GM23338 (cell line): ENCODE measurements at regions not wholly inside any gene's neighbourhood (a gene's known extent, or its start where the extent isn't known, plus 50 kb on each side); places are given as distances from the start of the nearest gene placed in this dataset.

ENCODE experiments used
- ATAC-seq: fragments of 200-7000 bp; cut with Tn5 transposase; 3 replicates; pipeline ENCODE4 v1.9.1; 2020
- DNase-seq: peaks from one replicate; pipeline ENCODE4 v3.0.0-alpha.2; 2015; ENCODE audit warnings: low spot score
- H2AFZ ChIP-seq: fragments of 200-600 bp; sonication (generic); 2 replicates; pipeline ENCODE4 v1.8.0; 2016; ENCODE audit warnings: antibody characterized with exemption, mild to moderate bottlenecking, moderate library complexity
- H3F3A ChIP-seq: fragments of 200-600 bp; sonication (generic); replicated peaks from 2 replicates; pipeline ENCODE4 v1.8.0; 2017; ENCODE audit warnings: antibody characterized with exemption, mixed run types, low read depth
- H3K27ac ChIP-seq: fragments of 200-600 bp; sonication (generic); 2 replicates; pipeline ENCODE4 v1.6.1; 2016; ENCODE audit warnings: low read depth
- H3K27me3 ChIP-seq: fragments of 200-600 bp; sonication (generic); 2 replicates; pipeline ENCODE4 v1.8.0; 2016; ENCODE audit warnings: mild to moderate bottlenecking, mixed run types, moderate library complexity; ENCODE audit not compliant: insufficient read depth
- H3K36me3 ChIP-seq: fragments of 200-600 bp; sonication (generic); 2 replicates; pipeline ENCODE4 v1.8.0; 2016; ENCODE audit warnings: mild to moderate bottlenecking; ENCODE audit not compliant: insufficient read depth
- H3K4me1 ChIP-seq: fragments of 200-600 bp; sonication (generic); 2 replicates; pipeline ENCODE4 v1.8.0; 2016; ENCODE audit warnings: mild to moderate bottlenecking, moderate library complexity; ENCODE audit not compliant: insufficient read depth
- H3K4me2 ChIP-seq: fragments of 200-600 bp; sonication (generic); 2 replicates; pipeline ENCODE4 v1.7.1; 2017; ENCODE audit warnings: mixed run types
- H3K4me3 ChIP-seq: fragments of 200-600 bp; sonication (generic); 2 replicates; pipeline ENCODE4 v1.6.1; 2016; ENCODE audit warnings: mixed run types
- H3K79me2 ChIP-seq: fragments of 200-600 bp; sonication (generic); replicated peaks from 2 replicates; pipeline ENCODE4 v1.8.0; 2017; ENCODE audit warnings: mild to moderate bottlenecking; ENCODE audit not compliant: insufficient read depth
- H3K9me2 ChIP-seq: fragments of 200-600 bp; sonication (generic); 2 replicates; pipeline ENCODE4 v1.8.0; 2017; ENCODE audit not compliant: insufficient read depth
- H4K20me1 ChIP-seq: fragments of 200-600 bp; sonication (generic); replicated peaks from 2 replicates; pipeline ENCODE4 v1.8.0; 2017; ENCODE audit warnings: mild to moderate bottlenecking; ENCODE audit not compliant: insufficient read depth
- H3K27ac Mint-ChIP-seq: 2 replicates; pipeline ENCODE4 v1.8.0; 2020; ENCODE audit warnings: inconsistent platforms, mild to moderate bottlenecking, moderate library complexity, mixed read lengths
- H3K27me3 Mint-ChIP-seq: 3 replicates; pipeline ENCODE4 v1.8.0; 2022; ENCODE audit warnings: low read depth, mild to moderate bottlenecking, moderate library complexity, mixed read lengths, inconsistent platforms; ENCODE audit not compliant: insufficient read depth, poor library complexity
- H3K36me3 Mint-ChIP-seq: 3 replicates; pipeline ENCODE4 v1.8.0; 2021; ENCODE audit warnings: low read depth, mild to moderate bottlenecking, inconsistent platforms, moderate library complexity, mixed read lengths
- H3K4me1 Mint-ChIP-seq: 3 replicates; pipeline ENCODE4 v1.8.0; 2020; ENCODE audit warnings: mild to moderate bottlenecking, inconsistent platforms, mixed read lengths
- H3K4me3 Mint-ChIP-seq: 3 replicates; pipeline ENCODE4 v1.8.0; 2021; ENCODE audit warnings: moderate library complexity, mild to moderate bottlenecking, inconsistent platforms, mixed read lengths
- H3K9me3 Mint-ChIP-seq: 3 replicates; pipeline ENCODE4 v1.8.0; 2020; ENCODE audit warnings: moderate library complexity, mild to moderate bottlenecking, inconsistent platforms, mixed read lengths
- CREB1 ChIP-seq: fragments of 250-450 bp; sonication (Bioruptor Pico); IDR thresholded peaks from 2 replicates; pipeline ENCODE4 v1.5.0; 2020; ENCODE audit warnings: low read depth, mild to moderate bottlenecking, moderate library complexity
- EZH2 ChIP-seq: fragments of 200-600 bp; sonication (generic); IDR thresholded peaks from one replicate; pipeline ENCODE4 v1.8.0; 2017; ENCODE audit warnings: antibody characterized with exemption, mild to moderate bottlenecking, low read depth; ENCODE audit not compliant: unreplicated experiment
- EZH2phosphoT487 ChIP-seq: fragments of 200-600 bp; sonication (generic); IDR thresholded peaks from one replicate; pipeline ENCODE4 v1.8.1; 2018; ENCODE audit warnings: antibody characterized with exemption; ENCODE audit not compliant: unreplicated experiment
- JUNB ChIP-seq: IDR thresholded peaks from one replicate; pipeline ENCODE4 v1.6.1; 2016; ENCODE audit warnings: antibody characterized with exemption; ENCODE audit not compliant: unreplicated experiment
- NANOG ChIP-seq: IDR thresholded peaks from 2 replicates; pipeline ENCODE4 v1.6.1; 2016; ENCODE audit warnings: antibody characterized with exemption, borderline replicate concordance
- POLR2AphosphoS5 ChIP-seq: IDR thresholded peaks from 2 replicates; pipeline ENCODE4 v1.6.1; 2016; ENCODE audit warnings: antibody characterized with exemption, low read depth
- STAT1 ChIP-seq: IDR thresholded peaks from one replicate; pipeline ENCODE4 v1.6.1; 2016; ENCODE audit warnings: antibody characterized with exemption; ENCODE audit not compliant: unreplicated experiment
- ZNF114 ChIP-seq: fragments of 250-450 bp; sonication (Bioruptor Pico); IDR thresholded peaks from 2 replicates; pipeline ENCODE4 v1.5.0; 2020; ENCODE audit warnings: mild to moderate bottlenecking, moderate library complexity
- ZNF331 ChIP-seq: fragments of 250-450 bp; sonication (Bioruptor Pico); IDR thresholded peaks from 2 replicates; pipeline ENCODE4 v1.5.0; 2020; ENCODE audit warnings: low read depth, mild to moderate bottlenecking, moderate library complexity
- TF ChIP-seq, protein P1 (sequence below), 2 experiments: fragments of 200-600 bp in 1 of 2; sonication (generic) in 1 of 2; conservative IDR thresholded peaks; 2 replicates each; pipeline versions ENCODE4 v1.5.1 to v1.6.1; 2016 to 2017; ENCODE audit warnings: antibody characterized with exemption in 2 of 2, low read depth in 2 of 2, mild to moderate bottlenecking in 2 of 2, moderate library complexity in 1 of 2
- TF ChIP-seq, protein P2 (sequence below): IDR thresholded peaks from 2 replicates; pipeline ENCODE4 v1.6.1; 2016; ENCODE audit warnings: antibody characterized with exemption
- TF ChIP-seq, protein P3 (sequence below): fragments of 250-450 bp; sonication (Bioruptor Pico); IDR thresholded peaks from 2 replicates; pipeline ENCODE4 v1.5.0; 2020; ENCODE audit warnings: mild to moderate bottlenecking, moderate library complexity

DNA sequence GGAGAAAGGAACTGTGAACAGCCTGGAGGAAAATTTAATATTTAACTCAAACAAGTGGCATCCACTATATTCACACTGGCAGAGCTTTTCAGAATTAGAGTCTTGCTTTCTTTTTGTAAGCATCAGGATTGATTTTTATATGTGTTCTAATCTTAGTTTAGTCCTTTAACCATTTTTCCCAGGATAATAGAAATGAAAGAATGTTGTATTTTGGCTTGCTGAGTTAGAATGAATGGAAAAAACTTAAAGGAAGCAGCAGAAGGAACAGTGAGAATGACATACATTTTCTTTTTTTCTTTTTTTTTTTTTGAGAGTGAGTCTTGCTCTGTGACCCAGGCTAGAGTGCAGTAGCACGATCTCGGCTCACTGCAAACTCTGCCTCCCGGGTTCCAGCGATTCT, 53.0 kb downstream of the ZC3H11B start:
- ATAC-seq (no peak), DNase-seq (no peak)
- Mint-ChIP-seq H3K27me3 (peaks cover 3% of the 10 kb centered on the region), H3K27ac (no peak overlapping the region), H3K36me3 (no peaks in the 10 kb centered on the region), H3K4me3 (no peak overlapping the region), H3K9me3 (no peaks in the 10 kb centered on the region), H3K4me1 (peaks cover 13% of the 10 kb centered on the region)
- no peaks in the 10 kb centered on the region for H3F3A ChIP-seq
- H3K4me3 ChIP-seq = no peak overlapping the region
- H3K27me3 ChIP-seq = no peaks in the 10 kb centered on the region
- no peaks in the 10 kb centered on the region for H3K36me3 ChIP-seq
- no peak overlapping the region for H3K27ac ChIP-seq
- TF ChIP-seq EZH2 = no peak
- no peaks in the 10 kb centered on the region for H3K79me2 ChIP-seq
- no peaks in the 10 kb centered on the region for H3K9me2 ChIP-seq
- no peak overlapping the region for H3K4me2 ChIP-seq
- H3K4me1 ChIP-seq = no peaks in the 10 kb centered on the region
- H4K20me1 ChIP-seq = no peaks in the 10 kb centered on the region
- H2AFZ ChIP-seq = no peak overlapping the region

DNA sequence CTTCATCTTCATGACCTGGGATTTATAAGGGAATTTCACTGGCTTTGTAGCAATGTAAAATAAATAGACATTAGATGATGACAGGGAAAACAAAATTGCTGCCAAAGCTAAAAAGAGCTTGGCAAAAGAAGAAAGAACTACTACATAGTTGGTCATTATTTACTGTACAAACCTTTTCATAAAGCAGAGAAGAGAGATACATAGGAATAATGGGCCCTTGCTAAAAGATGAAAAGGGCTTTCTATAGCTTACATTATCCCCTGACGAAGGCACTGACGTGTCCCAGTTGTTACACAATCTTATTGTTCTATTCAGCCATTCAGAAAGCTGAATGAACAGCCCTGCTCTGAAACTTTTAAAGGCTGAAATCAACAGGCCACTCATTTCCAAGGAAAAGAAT, 57.1 kb downstream of the ZC3H11B start:
- no peaks in the 10 kb centered on the region for H3K79me2 ChIP-seq
- no peak for DNase-seq
- H3K4me1 ChIP-seq = no peaks in the 10 kb centered on the region
- H3K4me2 ChIP-seq = no peak overlapping the region
- Mint-ChIP-seq H3K27me3 (peaks cover 3% of the 10 kb centered on the region), H3K36me3 (no peaks in the 10 kb centered on the region), H3K4me3 (no peak overlapping the region), H3K27ac (no peak overlapping the region), H3K9me3 (no peaks in the 10 kb centered on the region), H3K4me1 (peaks cover 16% of the 10 kb centered on the region)
- no peak for ATAC-seq
- H3K36me3 ChIP-seq = no peaks in the 10 kb centered on the region
- no peak overlapping the region for H2AFZ ChIP-seq
- H3K9me2 ChIP-seq = no peaks in the 10 kb centered on the region
- H3F3A ChIP-seq = no peaks in the 10 kb centered on the region
- no peaks in the 10 kb centered on the region for H4K20me1 ChIP-seq
- H3K27ac ChIP-seq = no peak overlapping the region
- H3K27me3 ChIP-seq = no peaks in the 10 kb centered on the region
- no peak overlapping the region for H3K4me3 ChIP-seq
- TF ChIP-seq, protein P1, sequence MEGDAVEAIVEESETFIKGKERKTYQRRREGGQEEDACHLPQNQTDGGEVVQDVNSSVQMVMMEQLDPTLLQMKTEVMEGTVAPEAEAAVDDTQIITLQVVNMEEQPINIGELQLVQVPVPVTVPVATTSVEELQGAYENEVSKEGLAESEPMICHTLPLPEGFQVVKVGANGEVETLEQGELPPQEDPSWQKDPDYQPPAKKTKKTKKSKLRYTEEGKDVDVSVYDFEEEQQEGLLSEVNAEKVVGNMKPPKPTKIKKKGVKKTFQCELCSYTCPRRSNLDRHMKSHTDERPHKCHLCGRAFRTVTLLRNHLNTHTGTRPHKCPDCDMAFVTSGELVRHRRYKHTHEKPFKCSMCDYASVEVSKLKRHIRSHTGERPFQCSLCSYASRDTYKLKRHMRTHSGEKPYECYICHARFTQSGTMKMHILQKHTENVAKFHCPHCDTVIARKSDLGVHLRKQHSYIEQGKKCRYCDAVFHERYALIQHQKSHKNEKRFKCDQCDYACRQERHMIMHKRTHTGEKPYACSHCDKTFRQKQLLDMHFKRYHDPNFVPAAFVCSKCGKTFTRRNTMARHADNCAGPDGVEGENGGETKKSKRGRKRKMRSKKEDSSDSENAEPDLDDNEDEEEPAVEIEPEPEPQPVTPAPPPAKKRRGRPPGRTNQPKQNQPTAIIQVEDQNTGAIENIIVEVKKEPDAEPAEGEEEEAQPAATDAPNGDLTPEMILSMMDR (conservative IDR thresholded peaks at IDR 0.05; ENCODE audit: low read depth in 2 of 2) = no peak
- TF ChIP-seq JUNB (no peak), ZNF331 (CRISPR knock-in tag) (no peak), NANOG (no peak), STAT1 (no peak), ZNF114 (CRISPR knock-in tag) (no peak), CREB1 (CRISPR knock-in tag) (no peak), EZH2phosphoT487 (no peak), POLR2AphosphoS5 (no peak)
- TF ChIP-seq, protein P2, sequence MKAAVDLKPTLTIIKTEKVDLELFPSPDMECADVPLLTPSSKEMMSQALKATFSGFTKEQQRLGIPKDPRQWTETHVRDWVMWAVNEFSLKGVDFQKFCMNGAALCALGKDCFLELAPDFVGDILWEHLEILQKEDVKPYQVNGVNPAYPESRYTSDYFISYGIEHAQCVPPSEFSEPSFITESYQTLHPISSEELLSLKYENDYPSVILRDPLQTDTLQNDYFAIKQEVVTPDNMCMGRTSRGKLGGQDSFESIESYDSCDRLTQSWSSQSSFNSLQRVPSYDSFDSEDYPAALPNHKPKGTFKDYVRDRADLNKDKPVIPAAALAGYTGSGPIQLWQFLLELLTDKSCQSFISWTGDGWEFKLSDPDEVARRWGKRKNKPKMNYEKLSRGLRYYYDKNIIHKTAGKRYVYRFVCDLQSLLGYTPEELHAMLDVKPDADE = no peak
- TF ChIP-seq, protein P3, sequence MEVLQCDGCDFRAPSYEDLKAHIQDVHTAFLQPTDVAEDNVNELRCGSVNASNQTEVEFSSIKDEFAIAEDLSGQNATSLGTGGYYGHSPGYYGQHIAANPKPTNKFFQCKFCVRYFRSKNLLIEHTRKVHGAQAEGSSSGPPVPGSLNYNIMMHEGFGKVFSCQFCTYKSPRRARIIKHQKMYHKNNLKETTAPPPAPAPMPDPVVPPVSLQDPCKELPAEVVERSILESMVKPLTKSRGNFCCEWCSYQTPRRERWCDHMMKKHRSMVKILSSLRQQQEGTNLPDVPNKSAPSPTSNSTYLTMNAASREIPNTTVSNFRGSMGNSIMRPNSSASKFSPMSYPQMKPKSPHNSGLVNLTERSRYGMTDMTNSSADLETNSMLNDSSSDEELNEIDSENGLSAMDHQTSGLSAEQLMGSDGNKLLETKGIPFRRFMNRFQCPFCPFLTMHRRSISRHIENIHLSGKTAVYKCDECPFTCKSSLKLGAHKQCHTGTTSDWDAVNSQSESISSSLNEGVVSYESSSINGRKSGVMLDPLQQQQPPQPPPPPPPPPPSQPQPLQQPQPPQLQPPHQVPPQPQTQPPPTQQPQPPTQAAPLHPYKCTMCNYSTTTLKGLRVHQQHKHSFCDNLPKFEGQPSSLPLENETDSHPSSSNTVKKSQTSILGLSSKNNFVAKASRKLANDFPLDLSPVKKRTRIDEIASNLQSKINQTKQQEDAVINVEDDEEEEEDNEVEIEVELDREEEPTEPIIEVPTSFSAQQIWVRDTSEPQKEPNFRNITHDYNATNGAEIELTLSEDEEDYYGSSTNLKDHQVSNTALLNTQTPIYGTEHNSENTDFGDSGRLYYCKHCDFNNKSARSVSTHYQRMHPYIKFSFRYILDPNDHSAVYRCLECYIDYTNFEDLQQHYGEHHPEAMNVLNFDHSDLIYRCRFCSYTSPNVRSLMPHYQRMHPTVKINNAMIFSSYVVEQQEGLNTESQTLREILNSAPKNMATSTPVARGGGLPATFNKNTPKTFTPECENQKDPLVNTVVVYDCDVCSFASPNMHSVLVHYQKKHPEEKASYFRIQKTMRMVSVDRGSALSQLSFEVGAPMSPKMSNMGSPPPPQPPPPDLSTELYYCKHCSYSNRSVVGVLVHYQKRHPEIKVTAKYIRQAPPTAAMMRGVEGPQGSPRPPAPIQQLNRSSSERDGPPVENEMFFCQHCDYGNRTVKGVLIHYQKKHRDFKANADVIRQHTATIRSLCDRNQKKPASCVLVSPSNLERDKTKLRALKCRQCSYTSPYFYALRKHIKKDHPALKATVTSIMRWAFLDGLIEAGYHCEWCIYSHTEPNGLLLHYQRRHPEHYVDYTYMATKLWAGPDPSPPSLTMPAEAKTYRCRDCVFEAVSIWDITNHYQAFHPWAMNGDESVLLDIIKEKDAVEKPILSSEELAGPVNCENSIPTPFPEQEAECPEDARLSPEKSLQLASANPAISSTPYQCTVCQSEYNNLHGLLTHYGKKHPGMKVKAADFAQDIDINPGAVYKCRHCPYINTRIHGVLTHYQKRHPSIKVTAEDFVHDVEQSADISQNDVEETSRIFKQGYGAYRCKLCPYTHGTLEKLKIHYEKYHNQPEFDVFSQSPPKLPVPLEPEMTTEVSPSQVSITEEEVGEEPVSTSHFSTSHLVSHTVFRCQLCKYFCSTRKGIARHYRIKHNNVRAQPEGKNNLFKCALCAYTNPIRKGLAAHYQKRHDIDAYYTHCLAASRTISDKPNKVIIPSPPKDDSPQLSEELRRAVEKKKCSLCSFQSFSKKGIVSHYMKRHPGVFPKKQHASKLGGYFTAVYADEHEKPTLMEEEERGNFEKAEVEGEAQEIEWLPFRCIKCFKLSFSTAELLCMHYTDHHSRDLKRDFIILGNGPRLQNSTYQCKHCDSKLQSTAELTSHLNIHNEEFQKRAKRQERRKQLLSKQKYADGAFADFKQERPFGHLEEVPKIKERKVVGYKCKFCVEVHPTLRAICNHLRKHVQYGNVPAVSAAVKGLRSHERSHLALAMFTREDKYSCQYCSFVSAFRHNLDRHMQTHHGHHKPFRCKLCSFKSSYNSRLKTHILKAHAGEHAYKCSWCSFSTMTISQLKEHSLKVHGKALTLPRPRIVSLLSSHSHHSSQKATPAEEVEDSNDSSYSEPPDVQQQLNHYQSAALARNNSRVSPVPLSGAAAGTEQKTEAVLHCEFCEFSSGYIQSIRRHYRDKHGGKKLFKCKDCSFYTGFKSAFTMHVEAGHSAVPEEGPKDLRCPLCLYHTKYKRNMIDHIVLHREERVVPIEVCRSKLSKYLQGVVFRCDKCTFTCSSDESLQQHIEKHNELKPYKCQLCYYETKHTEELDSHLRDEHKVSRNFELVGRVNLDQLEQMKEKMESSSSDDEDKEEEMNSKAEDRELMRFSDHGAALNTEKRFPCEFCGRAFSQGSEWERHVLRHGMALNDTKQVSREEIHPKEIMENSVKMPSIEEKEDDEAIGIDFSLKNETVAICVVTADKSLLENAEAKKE (CRISPR knock-in tag) = no peak
